ENCODE measurements at regions not wholly inside any gene's neighbourhood (a gene's known extent, or its start where the extent isn't known, plus 50 kb on each side); places are given as distances from the start of the nearest gene placed in this dataset.
A peak's percentile ranks its signal among the peaks of the same experiment; 100 is the strongest.
"Not testable (repeated sequence)": the region's sequence is repeated elsewhere in the genome, so short reads cannot be mapped to it uniquely, and the experiment has no call there.

- no peak for DNase-seq (ENCODE audit: low spot score)
These were observed 309.3 kb upstream of the TGFBR2 start for GRCh38 chr3:30297112-30297511.

GRCh38 chr3:30299674-30300385 lies 306.6 kb upstream of the TGFBR2 start:
- no peak for DNase-seq (ENCODE audit: low spot score)

- no peak for DNase-seq (ENCODE audit: low spot score)
These were observed 305.6 kb upstream of the TGFBR2 start for GRCh38 chr3:30300809-30301208.

- DNase-seq (ENCODE audit: low spot score) = no peak
These were observed 304.4 kb upstream of the TGFBR2 start for GRCh38 chr3:30302027-30302426.

GRCh38 chr3:30303770-30304169 lies 302.6 kb upstream of the TGFBR2 start:
- no peak for DNase-seq (ENCODE audit: low spot score)

GRCh38 chr3:30305021-30305420 lies 301.4 kb upstream of the TGFBR2 start:
- DNase-seq (ENCODE audit: low spot score) = no peak

- no peak for DNase-seq (ENCODE audit: low spot score)
These were observed 299.5 kb upstream of the TGFBR2 start for GRCh38 chr3:30306896-30307295.

- no peak for DNase-seq (ENCODE audit: low spot score)
These were observed 298.9 kb upstream of the TGFBR2 start for GRCh38 chr3:30307372-30307950.

- peak; percentile 16 for DNase-seq (ENCODE audit: low spot score)
These were observed 298.3 kb upstream of the TGFBR2 start for GRCh38 chr3:30308131-30308530.

- DNase-seq (ENCODE audit: low spot score) = peak; percentile 18
These were observed 296.1 kb upstream of the TGFBR2 start for GRCh38 chr3:30309961-30310954.

- no peak for DNase-seq (ENCODE audit: low spot score)
These were observed 294.6 kb upstream of the TGFBR2 start for GRCh38 chr3:30311781-30312180.

- no peak for DNase-seq (ENCODE audit: low spot score)
These were observed 292.6 kb upstream of the TGFBR2 start for GRCh38 chr3:30313840-30314239.

- no peak for DNase-seq (ENCODE audit: low spot score)
These were observed 291.6 kb upstream of the TGFBR2 start for GRCh38 chr3:30314757-30315325.

- no peak for DNase-seq (ENCODE audit: low spot score)
These were observed 291.0 kb upstream of the TGFBR2 start for GRCh38 chr3:30315447-30315846.

- DNase-seq (ENCODE audit: low spot score) = no peak
These were observed 288.8 kb upstream of the TGFBR2 start for GRCh38 chr3:30317561-30317960.

GRCh38 chr3:30318110-30318509 lies 288.3 kb upstream of the TGFBR2 start:
- DNase-seq (ENCODE audit: low spot score) = no peak

- peak; percentile 23 for DNase-seq (ENCODE audit: low spot score)
These were observed 286.7 kb upstream of the TGFBR2 start for GRCh38 chr3:30319713-30320112.

- no peak for DNase-seq (ENCODE audit: low spot score)
These were observed 286.0 kb upstream of the TGFBR2 start for GRCh38 chr3:30320392-30320791.

- no peak for DNase-seq (ENCODE audit: low spot score)
These were observed 285.3 kb upstream of the TGFBR2 start for GRCh38 chr3:30321065-30321464.

- not testable (repeated sequence) for DNase-seq (ENCODE audit: low spot score)
These were observed 282.8 kb upstream of the TGFBR2 start for GRCh38 chr3:30323649-30324048.

- no peak for DNase-seq (ENCODE audit: low spot score)
These were observed 281.8 kb upstream of the TGFBR2 start for GRCh38 chr3:30324587-30324986.

- DNase-seq (ENCODE audit: low spot score) = not testable (repeated sequence)
These were observed 278.4 kb upstream of the TGFBR2 start for GRCh38 chr3:30327976-30328375.
